Esophagus (tissue), 2 donors: ENCODE measurements at regions not wholly inside any gene's neighbourhood (a gene's known extent, or its start where the extent isn't known, plus 50 kb on each side); places are given as distances from the start of the nearest gene placed in this dataset.

Experiments used
- H3K27ac ChIP-seq, 2 donors: one replicate each; pipeline ENCODE4 v1.5.1; 2013; ENCODE audit warnings: low read depth in 2 of 2, mild to moderate bottlenecking in 2 of 2, inconsistent platforms in 1 of 2, low read length in 1 of 2, moderate library complexity in 1 of 2
- H3K27me3 ChIP-seq, 2 donors: one replicate each; pipeline ENCODE4 v1.6.1; 2013; ENCODE audit warnings: low read length in 2 of 2, control low read depth in 1 of 2, mild to moderate bottlenecking in 1 of 2; ENCODE audit not compliant: insufficient read depth in 2 of 2, control insufficient read depth in 1 of 2
- H3K36me3 ChIP-seq, 2 donors: one replicate each; pipeline ENCODE4 v1.6.1; 2013; ENCODE audit warnings: low read length in 1 of 2; ENCODE audit not compliant: control insufficient read depth in 2 of 2, insufficient read depth in 2 of 2
- H3K4me1 ChIP-seq, 2 donors: one replicate each; pipeline ENCODE4 v1.6.1; 2013; ENCODE audit warnings: low read length in 1 of 2; ENCODE audit not compliant: control insufficient read depth in 2 of 2, insufficient read depth in 2 of 2
- H3K4me3 ChIP-seq, 2 donors: one replicate each; pipeline ENCODE4 v1.5.1; 2013; ENCODE audit warnings: low read length in 2 of 2, mild to moderate bottlenecking in 2 of 2, low read depth in 1 of 2, moderate library complexity in 1 of 2
- H3K9me3 ChIP-seq, 2 donors: one replicate each; pipeline ENCODE4 v1.6.1; 2013; ENCODE audit warnings: mild to moderate bottlenecking in 2 of 2, low read depth in 1 of 2, low read length in 1 of 2, moderate library complexity in 1 of 2; ENCODE audit not compliant: control insufficient read depth in 2 of 2, insufficient read depth in 1 of 2
- WGBS, 2 donors: extraction: QIAGEN DNeasy Blood & Tissue Kit; methylation state at CpG; one replicate each; pipeline ENCODE4 v1.1.7; 2013; 5-methylcytosine and 5-hydroxymethylcytosine counted together
- donor health status: healthy with polysubstance abuse.
- donor health status: Bipolar disorder and iron deficiency.

DNA sequence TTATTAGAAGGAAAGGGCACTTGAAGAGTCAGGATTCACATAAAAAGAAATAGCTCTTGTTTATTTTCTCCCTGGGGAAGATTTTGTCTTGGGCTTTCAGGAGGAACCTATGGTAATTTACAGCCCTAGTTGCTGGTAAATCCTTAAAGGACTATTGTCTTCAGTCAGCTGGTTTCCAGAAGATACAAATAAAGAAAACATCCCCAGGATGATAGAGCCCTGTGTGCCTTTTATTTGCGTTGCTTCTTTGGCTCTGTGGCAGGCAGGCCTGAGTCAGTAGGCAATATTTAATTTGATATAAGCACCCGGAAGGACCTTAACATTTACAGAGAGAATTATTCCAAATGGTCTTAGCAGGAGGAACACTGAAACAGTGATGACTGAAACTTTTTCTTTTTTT is 131.0 kb upstream of the SLC34A2 start:
- Histone ChIP-seq H3K27me3 (peaks cover 0 to 3% of the 10 kb centered on the region in 2 donors), H3K4me3 (no peak overlapping the region), H3K9me3 (no peaks in the 10 kb centered on the region), H3K27ac (no peak overlapping the region), H3K36me3 (no peaks in the 10 kb centered on the region), H3K4me1 (no peaks in the 10 kb centered on the region)
- 71 to 73% methylated on average over 2 of the region's 2 CpGs for WGBS, 2 donors

DNA sequence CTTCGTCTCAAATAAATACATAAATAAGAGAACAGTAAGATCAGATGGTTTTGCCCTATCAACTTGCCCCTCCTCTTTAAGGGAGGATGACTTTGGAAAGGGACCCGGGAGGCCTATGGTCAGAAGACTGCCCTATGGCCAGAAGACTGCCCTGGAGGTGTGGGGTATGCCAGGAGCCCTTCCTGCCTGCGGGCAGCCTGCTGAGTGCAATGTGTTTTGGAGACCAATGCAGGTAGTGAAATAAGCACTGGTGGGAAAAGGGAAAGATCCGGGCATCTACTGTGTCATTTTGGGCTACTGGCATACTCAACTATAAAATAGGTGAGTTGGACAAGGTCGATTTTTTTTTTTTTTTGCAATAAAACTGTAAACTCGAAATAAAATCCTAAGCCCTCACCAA is 129.8 kb upstream of the SLC34A2 start:
- no peaks in the 10 kb centered on the region for H3K9me3 ChIP-seq
- 86 to 88% methylated on average over 6 of the region's 6 CpGs for WGBS, 2 donors

DNA sequence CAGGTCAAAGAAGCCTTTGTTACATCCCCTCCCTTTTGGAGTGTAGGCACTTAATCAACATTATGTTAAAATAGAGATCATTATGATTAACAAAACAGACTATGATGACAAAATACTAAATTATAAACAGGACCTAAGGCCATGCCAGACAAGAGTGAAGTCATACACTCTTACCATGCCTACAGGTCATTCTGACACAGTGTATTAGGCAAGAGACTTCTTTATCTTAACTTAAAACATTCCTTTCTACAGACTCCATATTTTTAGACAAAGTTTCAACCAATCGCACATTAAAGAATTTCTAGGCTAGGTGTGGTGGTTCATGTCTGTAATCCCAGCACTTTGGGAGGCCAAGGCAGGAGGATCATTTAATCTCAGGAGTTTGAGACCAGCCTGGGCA is 128.6 kb upstream of the SLC34A2 start:
- no peak overlapping the region for H3K4me3 ChIP-seq
- WGBS, 2 donors: 86 to 90% methylated on average over 1 of the region's 1 CpG
- no peaks in the 10 kb centered on the region for H3K36me3 ChIP-seq
- no peak overlapping the region for H3K27ac ChIP-seq
- H3K9me3 ChIP-seq: no peaks in the 10 kb centered on the region
- peaks cover 0 to 3% of the 10 kb centered on the region in 2 donors for H3K27me3 ChIP-seq
- H3K4me1 ChIP-seq: no peaks in the 10 kb centered on the region

More for the DNA sequence above, 129.8 kb upstream of the SLC34A2 start:
- H3K36me3 ChIP-seq: no peaks in the 10 kb centered on the region
- H3K4me3 ChIP-seq: no peak overlapping the region
- peaks cover 0 to 3% of the 10 kb centered on the region in 2 donors for H3K27me3 ChIP-seq
- H3K4me1 ChIP-seq: no peaks in the 10 kb centered on the region
- H3K27ac ChIP-seq: no peak overlapping the region

DNA sequence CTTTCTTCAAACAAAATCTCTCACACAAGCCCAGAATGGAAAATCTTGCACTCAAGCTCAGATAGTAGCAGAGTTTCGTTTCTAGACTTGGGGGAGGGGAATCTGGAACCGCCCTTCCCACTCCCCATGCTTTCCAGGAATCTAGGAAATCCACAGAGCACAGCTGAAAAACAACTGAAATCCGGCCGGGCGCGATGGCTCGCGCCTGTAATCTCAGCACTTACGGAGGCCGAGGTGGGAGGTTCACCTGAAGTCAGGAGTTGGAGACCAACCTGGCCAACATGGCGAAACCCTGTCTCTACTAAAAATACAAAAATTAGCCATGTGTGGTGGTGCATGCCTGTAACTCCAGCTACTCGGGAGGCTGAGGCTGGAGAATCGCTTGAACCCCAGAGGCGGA is 127.3 kb upstream of the SLC34A2 start:
- Histone ChIP-seq H3K27me3 (peaks cover 0 to 3% of the 10 kb centered on the region in 2 donors), H3K36me3 (no peaks in the 10 kb centered on the region), H3K4me3 (no peak overlapping the region), H3K9me3 (no peaks in the 10 kb centered on the region), H3K4me1 (no peaks in the 10 kb centered on the region), H3K27ac (no peak overlapping the region)
- 94 to 95% methylated on average over 14 of the region's 14 CpGs for WGBS, 2 donors

DNA sequence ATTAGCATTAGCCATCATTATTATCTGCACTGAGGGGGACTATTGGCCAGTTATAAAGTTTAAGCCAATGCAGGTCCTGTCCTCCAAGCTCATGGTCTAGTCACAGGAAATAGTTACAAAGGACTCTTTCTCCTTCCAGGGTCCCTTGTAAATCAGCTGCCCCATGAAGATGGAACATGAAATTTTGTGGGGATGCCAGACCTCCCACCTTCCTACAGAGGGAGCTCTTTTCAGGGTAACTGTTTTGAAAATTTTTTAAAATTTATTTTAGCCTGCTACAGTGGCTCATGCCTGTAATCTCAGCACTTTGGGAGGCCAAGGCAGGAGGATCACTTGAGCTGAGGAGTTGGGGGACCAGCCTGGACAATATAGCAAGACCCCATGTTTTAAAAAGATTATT is 124.4 kb upstream of the SLC34A2 start:
- Histone ChIP-seq H3K27ac (no peak overlapping the region), H3K4me1 (no peaks in the 10 kb centered on the region), H3K27me3 (peaks cover 0 to 3% of the 10 kb centered on the region in 2 donors), H3K36me3 (no peaks in the 10 kb centered on the region), H3K4me3 (no peak overlapping the region), H3K9me3 (no peaks in the 10 kb centered on the region)

DNA sequence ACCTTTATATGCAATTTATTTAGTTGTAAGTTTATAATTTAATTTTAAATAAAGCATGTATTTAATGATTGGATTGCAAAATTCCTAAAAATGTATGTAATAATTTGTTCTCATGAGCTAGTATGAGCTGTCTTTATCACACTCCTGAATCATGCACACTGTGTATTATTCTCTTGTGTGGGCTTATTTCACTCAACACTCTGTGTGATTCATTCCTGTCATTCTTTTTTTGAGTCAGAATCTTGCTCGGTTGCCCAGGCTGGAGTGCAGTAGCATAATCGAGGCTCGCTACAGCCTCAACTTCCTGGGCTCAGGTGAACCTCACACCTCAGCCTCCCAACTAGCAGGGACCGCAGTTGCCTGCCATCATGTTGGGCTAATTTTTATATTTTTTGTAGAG is 123.1 kb upstream of the SLC34A2 start:
- H3K9me3 ChIP-seq: no peaks in the 10 kb centered on the region
- H3K4me3 ChIP-seq: no peak overlapping the region
- H3K27ac ChIP-seq: no peak overlapping the region
- peaks cover 0 to 3% of the 10 kb centered on the region in 2 donors for H3K27me3 ChIP-seq
- WGBS, 2 donors: 80 to 84% methylated on average over 4 of the region's 4 CpGs
- no peaks in the 10 kb centered on the region for H3K36me3 ChIP-seq
- H3K4me1 ChIP-seq: no peaks in the 10 kb centered on the region

DNA sequence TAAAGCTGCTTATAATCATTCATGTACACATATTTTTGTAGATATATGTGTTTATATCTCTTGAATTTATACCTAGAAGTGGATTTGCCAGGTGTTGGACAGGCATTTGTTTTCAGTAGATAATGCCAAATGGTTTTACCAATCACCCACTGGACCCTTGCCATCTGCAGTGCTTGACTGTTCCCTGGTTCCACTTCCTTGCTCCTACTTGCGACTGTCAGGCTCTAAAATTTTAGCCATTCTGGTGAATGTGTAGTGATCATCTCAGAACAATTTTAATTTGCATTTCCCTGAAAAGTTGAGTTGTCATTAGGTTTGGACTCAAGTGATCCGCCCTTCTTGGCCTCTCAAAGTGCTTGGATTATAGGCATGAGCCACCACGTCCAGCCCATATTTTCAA is 122.4 kb upstream of the SLC34A2 start:
- Histone ChIP-seq H3K4me3 (no peak overlapping the region), H3K9me3 (no peaks in the 10 kb centered on the region), H3K27ac (no peak overlapping the region), H3K4me1 (no peaks in the 10 kb centered on the region), H3K27me3 (peaks cover 0 to 3% of the 10 kb centered on the region in 2 donors), H3K36me3 (no peaks in the 10 kb centered on the region)
- WGBS, 2 donors: 81% methylated on average over 3 of the region's 3 CpGs

DNA sequence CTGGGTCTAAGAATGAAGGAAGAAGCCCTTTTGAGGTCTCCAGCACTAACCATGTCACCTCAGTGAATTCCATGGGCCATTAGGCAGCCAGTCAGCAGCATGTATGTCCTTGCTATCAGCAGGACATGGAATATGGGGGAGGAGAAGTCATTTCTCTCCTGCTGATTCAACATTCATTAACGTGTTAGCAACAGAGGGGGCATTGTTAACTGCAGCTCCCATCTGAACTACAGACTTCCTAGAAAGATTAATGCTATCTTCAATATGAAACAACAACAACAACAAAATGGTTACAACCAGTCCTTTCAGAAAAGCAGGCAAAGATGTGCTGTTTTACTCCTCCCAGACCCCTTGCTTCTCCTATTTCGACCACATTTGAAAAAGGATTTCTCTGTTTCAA is 120.4 kb upstream of the SLC34A2 start:
- H3K27me3 ChIP-seq: no peaks in the 10 kb centered on the region
- no peak overlapping the region for H3K27ac ChIP-seq
- no peaks in the 10 kb centered on the region for H3K36me3 ChIP-seq
- 61 to 71% methylated on average over 2 of the region's 2 CpGs for WGBS, 2 donors
- no peaks in the 10 kb centered on the region for H3K9me3 ChIP-seq
- no peaks in the 10 kb centered on the region for H3K4me1 ChIP-seq
- no peak overlapping the region for H3K4me3 ChIP-seq

DNA sequence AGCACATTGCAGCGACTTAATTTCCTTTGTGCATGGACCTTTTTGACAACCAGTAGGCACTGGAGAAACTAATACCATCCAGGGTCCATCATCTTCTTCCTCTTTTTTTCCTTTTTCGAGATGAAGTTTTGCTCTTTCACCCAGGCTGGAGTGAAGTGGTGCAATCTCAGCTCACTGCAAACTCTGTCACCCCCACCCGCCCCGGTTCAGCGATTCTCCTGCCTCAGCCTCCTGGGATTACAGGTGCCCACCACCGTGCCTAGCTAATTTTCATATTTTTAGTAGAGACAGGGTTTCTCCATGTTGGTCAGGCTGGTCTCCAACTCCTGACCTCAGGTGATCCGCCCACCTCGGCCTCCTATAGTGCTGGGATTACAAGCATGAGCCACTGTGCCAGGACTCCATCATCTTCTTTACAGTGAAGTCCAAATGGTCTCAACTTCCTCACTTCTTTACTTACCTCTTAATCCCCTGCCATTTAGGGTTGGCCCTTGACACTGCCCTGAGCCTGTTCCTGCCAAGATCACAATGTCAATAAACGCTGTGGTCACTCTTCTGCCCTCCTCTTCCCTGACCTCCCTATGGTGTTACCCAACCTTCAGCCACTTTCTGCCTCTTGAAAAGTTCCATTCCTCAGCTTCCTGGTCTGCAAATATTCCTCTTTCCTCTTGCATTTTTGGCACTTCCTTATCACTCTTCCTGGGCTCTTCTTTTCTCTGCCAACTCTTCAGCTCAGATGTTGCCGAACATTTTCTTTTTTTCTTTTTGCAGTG is 119.8 kb upstream of the SLC34A2 start:
- Histone ChIP-seq H3K36me3 (no peaks in the 10 kb centered on the region), H3K4me3 (no peak overlapping the region), H3K27me3 (no peaks in the 10 kb centered on the region), H3K9me3 (no peaks in the 10 kb centered on the region), H3K27ac (no peak overlapping the region), H3K4me1 (no peaks in the 10 kb centered on the region)
- 78 to 80% methylated on average over 10 of the region's 10 CpGs for WGBS, 2 donors

DNA sequence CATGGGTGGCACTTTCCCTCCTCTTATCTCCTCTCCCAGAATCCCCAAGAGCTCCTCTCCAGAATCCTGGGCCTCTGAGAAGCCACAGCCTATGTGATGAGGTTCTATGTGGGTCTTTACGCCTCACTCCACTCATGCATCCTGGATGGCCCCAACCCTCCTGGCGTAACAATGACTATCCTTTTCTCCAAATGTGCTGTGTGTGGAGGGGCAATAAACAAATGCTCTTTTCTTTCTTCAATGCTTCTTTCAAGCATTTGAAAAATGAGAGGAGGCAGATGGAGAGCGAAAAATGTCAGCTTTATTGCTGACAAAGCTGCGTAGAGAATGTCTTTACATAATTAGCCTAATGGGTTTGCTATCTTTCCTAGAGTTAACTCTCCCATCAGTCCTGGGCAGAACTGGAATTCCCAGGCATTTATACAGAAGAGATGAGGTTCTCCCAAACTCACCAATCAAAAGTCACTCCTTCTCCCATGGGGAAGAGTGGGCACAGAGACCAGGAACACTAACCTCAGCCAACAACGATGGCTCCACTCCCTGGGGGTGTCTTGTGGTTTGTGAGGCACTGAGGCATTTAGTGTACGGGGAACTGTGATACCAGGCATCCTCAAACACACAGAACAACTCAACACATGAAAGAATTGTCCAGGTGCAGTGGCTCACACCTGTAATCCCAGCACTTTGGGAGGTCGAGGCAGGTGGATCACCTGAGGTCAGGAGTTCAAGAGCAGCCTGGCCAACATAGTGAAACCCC is 118.9 kb upstream of the SLC34A2 start:
- 59 to 67% methylated on average over 7 of the region's 7 CpGs for WGBS, 2 donors
- Histone ChIP-seq H3K4me1 (no peaks in the 10 kb centered on the region), H3K36me3 (no peaks in the 10 kb centered on the region), H3K27me3 (no peaks in the 10 kb centered on the region), H3K27ac (no peak overlapping the region), H3K9me3 (no peaks in the 10 kb centered on the region), H3K4me3 (no peak overlapping the region)
